ENCODE measurements at regions not wholly inside any gene's neighbourhood (a gene's known extent, or its start where the extent isn't known, plus 50 kb on each side); places are given as distances from the start of the nearest gene placed in this dataset.

- TF ChIP-seq POLR2A (IDR thresholded peaks at IDR 0.05; ENCODE audit: low read depth, low read length) (no peak), POLR2AphosphoS5 (IDR thresholded peaks at IDR 0.05; ENCODE audit: low read depth, low read length) (no peak), TAF1 (IDR thresholded peaks at IDR 0.05; ENCODE audit: borderline replicate concordance, low read depth, low read length) (no peak)
These were observed 95.4 kb downstream of the DIPK2A start for GRCh38 chr3:144067059-144067458.
